Esophagus muscularis mucosa (tissue), 4 donors: ENCODE measurements at regions not wholly inside any gene's neighbourhood (a gene's known extent, or its start where the extent isn't known, plus 50 kb on each side); places are given as distances from the start of the nearest gene placed in this dataset.

Source experiments
- DNase-seq: peaks from one replicate; pipeline ENCODE4 v3.0.0-alpha.2; 2017; ENCODE audit errors: extremely low spot score
- H3K27ac ChIP-seq, 4 donors: fragments of 200-600 bp; sonication (generic); replicated peaks in 1 of 4; 1 replicate in 3 of 4; 2 replicates in 1 of 4; pipeline ENCODE4 v1.5.1; 2016 to 2019; ENCODE audit warnings: mild to moderate bottlenecking in 1 of 4
- H3K27me3 ChIP-seq, 4 donors: fragments of 200-600 bp; sonication (generic); one replicate each; pipeline versions ENCODE4 v1.5.1 to v1.6.0; 2016 to 2019
- H3K36me3 ChIP-seq, 4 donors: fragments of 200-600 bp; sonication (generic); one replicate each; pipeline ENCODE4 v1.5.1; 2016 to 2019
- H3K4me1 ChIP-seq, 4 donors: fragments of 200-600 bp; sonication (generic); one replicate each; pipeline ENCODE4 v1.5.1; 2016 to 2019
- H3K4me3 ChIP-seq, 4 donors: fragments of 200-600 bp; sonication (generic); 1 replicate in 2 of 4; 2 replicates in 2 of 4; pipeline ENCODE4 v1.5.1; 2016 to 2019; ENCODE audit warnings: mild to moderate bottlenecking in 4 of 4, moderate library complexity in 1 of 4
- H3K9me3 ChIP-seq, 4 donors: fragments of 200-600 bp; sonication (generic); 1 replicate in 3 of 4; 2 replicates in 1 of 4; pipeline ENCODE4 v1.5.1; 2016 to 2019
- EP300 ChIP-seq: sonication (generic); formaldehyde crosslinking; IDR thresholded peaks from one replicate; pipeline ENCODE4 v1.6.1; 2017; ENCODE audit warnings: antibody characterized with exemption
- POLR2A ChIP-seq: fragments of 450-650 bp; IDR thresholded peaks from one replicate; pipeline ENCODE4 v1.6.1; 2017; ENCODE audit warnings: antibody characterized with exemption, moderate library complexity, mild to moderate bottlenecking, low read depth
- POLR2AphosphoS5 ChIP-seq, 2 donors: sonication (generic); formaldehyde crosslinking; IDR thresholded peaks; one replicate each; pipeline ENCODE4 v1.6.1; 2017; ENCODE audit warnings: antibody characterized with exemption in 2 of 2
- WGBS: methylation state at CpG from one replicate; pipeline ENCODE4 v1.1.5; 2018; 5-methylcytosine and 5-hydroxymethylcytosine counted together
- intact Hi-C: fragments of 100-400 bp; cut with DNase I; formaldehyde crosslinking; loops from one replicate; pipeline ENCODE4 v1.15.1; 2023
- TF ChIP-seq, protein P1 (sequence below), 3 experiments: fragments of 200-600 bp in 2 of 3; fragments of 450-650 bp in 1 of 3; sonication (generic) in 2 of 3; IDR thresholded peaks; one replicate each; pipeline ENCODE4 v1.5.1; 2017 to 2019; ENCODE audit warnings: antibody characterized with exemption in 3 of 3, mild to moderate bottlenecking in 2 of 3, moderate library complexity in 1 of 3

DNA sequence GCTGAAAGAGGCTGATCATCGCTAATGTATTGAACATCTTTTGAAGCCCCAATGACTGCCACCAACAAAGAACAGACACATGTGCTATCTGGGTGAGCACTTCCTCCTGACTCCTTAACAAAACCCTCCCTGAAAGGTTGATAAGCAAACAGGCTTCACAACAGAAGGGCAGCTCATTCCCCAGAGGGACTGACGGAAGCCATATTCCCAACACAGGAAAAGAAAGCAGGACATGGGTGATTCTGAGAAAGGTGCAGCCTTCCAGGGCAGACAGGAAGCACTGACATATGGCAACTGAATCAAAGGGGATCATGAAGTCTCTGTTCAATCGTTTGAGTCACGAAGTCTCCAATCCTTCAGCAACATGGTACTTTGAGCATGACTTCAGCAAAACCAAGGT, 929.0 kb downstream of the MCTP2 start:
- intact Hi-C loops, result no loop called here
- 66% methylated on average over 4 of the region's 4 CpGs for WGBS

DNA sequence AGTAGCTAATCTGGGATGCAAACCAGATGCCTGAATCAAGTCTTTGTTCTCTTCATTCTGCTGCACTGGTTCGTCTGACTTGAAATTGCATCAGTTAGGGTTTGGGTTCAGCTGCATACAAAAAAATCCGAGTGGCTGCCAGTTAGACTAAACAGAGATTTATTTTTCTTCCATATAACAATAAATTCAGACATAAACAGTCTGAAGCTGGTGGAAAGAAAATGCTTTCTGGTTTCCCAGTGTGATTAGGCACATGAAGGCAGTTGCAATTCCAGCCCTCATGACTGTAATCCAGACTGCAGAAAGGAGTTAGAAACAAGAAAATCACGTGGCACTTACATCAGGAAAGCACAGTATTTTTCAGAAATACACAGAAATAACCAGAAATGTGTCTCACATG, 930.7 kb downstream of the MCTP2 start:
- intact Hi-C loops, result no loop called here

More for the DNA sequence above, 929.0 kb downstream of the MCTP2 start:
- Histone ChIP-seq H3K4me3 (no peak overlapping the region), H3K27me3 (no peaks in the 10 kb centered on the region), H3K27ac (no peak overlapping the region), H3K36me3 (no peaks in the 10 kb centered on the region), H3K4me1 (no peaks in the 10 kb centered on the region), H3K9me3 (no peaks in the 10 kb centered on the region)
- TF ChIP-seq POLR2A (no peak), POLR2AphosphoS5 (IDR thresholded peaks at IDR 0.05) (no peak), EP300 (no peak)
- TF ChIP-seq, protein P1, sequence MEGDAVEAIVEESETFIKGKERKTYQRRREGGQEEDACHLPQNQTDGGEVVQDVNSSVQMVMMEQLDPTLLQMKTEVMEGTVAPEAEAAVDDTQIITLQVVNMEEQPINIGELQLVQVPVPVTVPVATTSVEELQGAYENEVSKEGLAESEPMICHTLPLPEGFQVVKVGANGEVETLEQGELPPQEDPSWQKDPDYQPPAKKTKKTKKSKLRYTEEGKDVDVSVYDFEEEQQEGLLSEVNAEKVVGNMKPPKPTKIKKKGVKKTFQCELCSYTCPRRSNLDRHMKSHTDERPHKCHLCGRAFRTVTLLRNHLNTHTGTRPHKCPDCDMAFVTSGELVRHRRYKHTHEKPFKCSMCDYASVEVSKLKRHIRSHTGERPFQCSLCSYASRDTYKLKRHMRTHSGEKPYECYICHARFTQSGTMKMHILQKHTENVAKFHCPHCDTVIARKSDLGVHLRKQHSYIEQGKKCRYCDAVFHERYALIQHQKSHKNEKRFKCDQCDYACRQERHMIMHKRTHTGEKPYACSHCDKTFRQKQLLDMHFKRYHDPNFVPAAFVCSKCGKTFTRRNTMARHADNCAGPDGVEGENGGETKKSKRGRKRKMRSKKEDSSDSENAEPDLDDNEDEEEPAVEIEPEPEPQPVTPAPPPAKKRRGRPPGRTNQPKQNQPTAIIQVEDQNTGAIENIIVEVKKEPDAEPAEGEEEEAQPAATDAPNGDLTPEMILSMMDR (IDR thresholded peaks at IDR 0.05), result no peak
- no peak for DNase-seq

DNA sequence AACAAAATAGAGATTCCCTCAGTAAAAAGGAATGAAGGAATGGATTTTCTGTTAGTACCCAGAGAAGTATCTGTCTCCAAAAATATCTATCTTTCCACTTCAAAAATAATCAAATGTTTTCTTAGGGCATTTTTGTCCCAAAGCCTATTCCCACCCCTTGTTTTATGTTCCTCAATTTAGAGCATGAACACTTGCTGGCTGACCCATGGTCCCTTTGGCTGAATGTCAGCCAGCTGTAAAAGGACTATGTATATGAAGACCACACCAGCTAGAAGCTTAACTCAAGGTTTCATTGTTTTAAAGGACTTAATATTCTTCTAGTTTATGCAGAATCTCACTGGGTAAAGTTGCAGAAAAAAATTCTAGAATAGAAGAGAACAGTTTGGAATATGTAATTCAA, 931.2 kb downstream of the MCTP2 start:
- intact Hi-C loops, result no loop called here
- TF ChIP-seq EP300 (no peak), POLR2A (no peak), POLR2AphosphoS5 (IDR thresholded peaks at IDR 0.05) (no peak)
- TF ChIP-seq, protein P1 (IDR thresholded peaks at IDR 0.05), result no peak
- H3K4me3 ChIP-seq, result no peak overlapping the region
- H3K36me3 ChIP-seq, result no peaks in the 10 kb centered on the region
- H3K27ac ChIP-seq, result peak overlapping the region in 1 of 4 donors; percentile 17
- no peak for DNase-seq
- H3K9me3 ChIP-seq, result no peaks in the 10 kb centered on the region
- no peaks in the 10 kb centered on the region for H3K27me3 ChIP-seq
- H3K4me1 ChIP-seq, result no peaks in the 10 kb centered on the region

More for the DNA sequence above, 930.7 kb downstream of the MCTP2 start:
- no peak for TF ChIP-seq EP300
- TF ChIP-seq POLR2A, result no peak
- no peak for TF ChIP-seq POLR2AphosphoS5 (IDR thresholded peaks at IDR 0.05)
- Histone ChIP-seq H3K27ac (no peak overlapping the region), H3K9me3 (no peaks in the 10 kb centered on the region), H3K4me3 (no peak overlapping the region), H3K4me1 (no peaks in the 10 kb centered on the region), H3K36me3 (no peaks in the 10 kb centered on the region), H3K27me3 (no peaks in the 10 kb centered on the region)
- 55% methylated on average over 3 of the region's 3 CpGs for WGBS
- DNase-seq, result no peak

DNA sequence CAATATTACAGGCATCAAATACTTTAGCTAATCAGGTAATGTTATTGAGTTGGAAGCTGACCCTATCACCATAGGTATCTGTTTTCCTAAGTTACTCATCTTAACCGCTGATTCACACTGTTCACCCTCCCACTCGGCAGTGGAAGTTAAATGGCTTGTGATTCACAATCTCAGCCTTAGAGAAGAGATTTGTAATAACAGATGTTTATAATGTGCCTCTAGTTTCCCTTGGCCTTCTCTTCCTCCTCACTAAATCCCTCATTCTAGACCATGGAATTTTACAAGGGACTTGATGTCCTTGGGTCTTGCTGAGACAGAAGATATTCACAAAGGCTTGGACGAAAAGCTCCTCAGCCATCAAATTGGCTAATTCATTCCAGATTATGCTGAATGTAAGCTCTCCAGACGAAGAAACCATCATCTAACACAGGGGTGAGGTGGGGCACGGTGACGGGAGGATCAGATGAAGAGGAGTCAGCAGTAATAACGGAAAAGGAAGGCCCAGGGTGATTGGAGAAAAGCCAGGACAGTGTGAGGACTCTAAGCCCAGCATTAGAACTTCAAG, 931.7 kb downstream of the MCTP2 start:
- H3K4me1 ChIP-seq, result no peaks in the 10 kb centered on the region
- H3K4me3 ChIP-seq, result no peak overlapping the region
- H3K36me3 ChIP-seq, result no peaks in the 10 kb centered on the region
- DNase-seq, result no peak
- WGBS, result 69% methylated on average over 7 of the region's 7 CpGs
- TF ChIP-seq POLR2AphosphoS5 (IDR thresholded peaks at IDR 0.05), result no peak
- TF ChIP-seq, protein P1 (IDR thresholded peaks at IDR 0.05), result no peak
- no peak for TF ChIP-seq POLR2A
- TF ChIP-seq EP300, result no peak
- H3K27me3 ChIP-seq, result no peaks in the 10 kb centered on the region
- H3K9me3 ChIP-seq, result no peaks in the 10 kb centered on the region
- peak overlapping the region in 2 of 4 donors; percentile 15 to 17 for H3K27ac ChIP-seq
- intact Hi-C loops, result no loop called here

DNA sequence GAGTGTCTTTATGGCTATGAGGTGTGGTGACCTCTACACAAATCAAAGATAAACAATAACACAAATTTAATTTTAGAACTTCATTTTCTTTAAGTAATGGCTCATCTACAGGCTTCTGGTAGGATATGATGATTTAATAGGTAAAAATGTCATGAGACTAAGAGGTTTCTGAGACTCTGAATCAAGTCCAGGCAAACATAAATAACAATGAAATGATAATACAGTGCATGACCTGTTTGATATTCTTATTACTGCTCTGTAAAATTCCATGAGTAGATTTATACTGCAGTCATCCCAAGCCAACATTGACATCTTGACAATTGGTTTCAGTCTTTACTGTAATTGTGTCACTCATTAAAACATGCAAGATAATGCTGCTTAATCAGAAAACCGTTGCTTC, 936.8 kb downstream of the MCTP2 start:
- TF ChIP-seq POLR2A, result no peak
- TF ChIP-seq, protein P1 (IDR thresholded peaks at IDR 0.05), result no peak
- no peak for TF ChIP-seq EP300
- TF ChIP-seq POLR2AphosphoS5 (IDR thresholded peaks at IDR 0.05), result no peak
- Histone ChIP-seq H3K27me3 (no peaks in the 10 kb centered on the region), H3K4me3 (no peak overlapping the region), H3K9me3 (no peaks in the 10 kb centered on the region), H3K27ac (no peak overlapping the region), H3K4me1 (no peaks in the 10 kb centered on the region), H3K36me3 (no peaks in the 10 kb centered on the region)
- no peak for DNase-seq
- intact Hi-C loops, result no loop called here
- 63% methylated on average over 1 of the region's 1 CpG for WGBS
